H1 (cell line): ENCODE measurements at regions not wholly inside any gene's neighbourhood (a gene's known extent, or its start where the extent isn't known, plus 50 kb on each side); places are given as distances from the start of the nearest gene placed in this dataset.

Experiments
- CTCF ChIA-PET: fragments of 300-600 bp; sonication (Branson Sonifier 250); formaldehyde crosslinking; loops from one replicate; lab custom pipeline; 2021; ENCODE audit not compliant: partially characterized antibody; lab: Charles Lee
- POLR2A ChIA-PET: fragments of 300-600 bp; sonication (Branson Sonifier 250); formaldehyde crosslinking; loops from one replicate; lab custom pipeline; 2021; ENCODE audit warnings: inconsistent platforms; ENCODE audit not compliant: partially characterized antibody; lab: Charles Lee
- DNase-seq, 2 experiments: peaks; one replicate each; pipeline versions ENCODE4 v3.0.0 to v3.0.0-alpha.2; 2010 to 2022; ENCODE audit warnings: low spot score in 2 of 2, low read depth in 1 of 2, mixed read lengths in 1 of 2
- FAIRE-seq: peaks from 2 replicates; lab custom pipeline; 2011; peaks lifted over from hg19 to GRCh38; lab: Jason Lieb, UNC
- H2AFZ ChIP-seq: 2 replicates; pipeline ENCODE4 v1.8.1; 2012; ENCODE audit warnings: low read length, inconsistent platforms
- H2AK5ac ChIP-seq: 2 replicates; pipeline ENCODE4 v1.6.1; 2013; ENCODE audit warnings: low read depth, low read length
- H2BK120ac ChIP-seq: replicated peaks from 2 replicates; pipeline ENCODE3; 2013; ENCODE audit warnings: low read depth, low read length, inconsistent platforms
- H2BK12ac ChIP-seq: 2 replicates; pipeline ENCODE4 v1.6.1; 2013; ENCODE audit warnings: low read depth, low read length
- H2BK15ac ChIP-seq: 2 replicates; pipeline ENCODE4 v1.6.1; 2013; ENCODE audit warnings: low read length
- H2BK20ac ChIP-seq: 2 replicates; pipeline ENCODE4 v1.6.1; 2013; ENCODE audit warnings: low read length
- H2BK5ac ChIP-seq: 2 replicates; pipeline ENCODE4 v1.6.1; 2013; ENCODE audit warnings: low read depth, low read length
- H3K14ac ChIP-seq: 2 replicates; pipeline ENCODE4 v1.6.1; 2013; ENCODE audit warnings: inconsistent platforms; ENCODE audit not compliant: insufficient read length
- H3K18ac ChIP-seq: 2 replicates; pipeline ENCODE4 v1.6.1; 2013; ENCODE audit warnings: low read length; ENCODE audit errors: extremely low read depth
- H3K23ac ChIP-seq: 2 replicates; pipeline ENCODE4 v1.6.1; 2013; ENCODE audit warnings: inconsistent platforms; ENCODE audit not compliant: insufficient read length
- H3K23me2 ChIP-seq: 2 replicates; pipeline ENCODE4 v1.6.1; 2013; ENCODE audit warnings: low read depth, low read length
- H3K27ac ChIP-seq: 2 replicates; pipeline ENCODE4 v1.6.1; 2011; ENCODE audit warnings: low read depth, low read length, inconsistent platforms
- H3K27me3 ChIP-seq, 4 experiments: replicated peaks in 1 of 4; 1 replicate in 1 of 4; 2 replicates in 3 of 4; pipeline versions ENCODE4 v1.6.1 to v1.8.1; 2011 to 2013; ENCODE audit warnings: low read length in 3 of 4, mild to moderate bottlenecking in 3 of 4, inconsistent platforms in 2 of 4, mixed read lengths in 2 of 4, moderate library complexity in 1 of 4; ENCODE audit not compliant: control insufficient read depth in 3 of 4, insufficient read depth in 3 of 4; ENCODE audit errors: extremely low read depth in 1 of 4
- H3K36me3 ChIP-seq, 4 experiments: 2 replicates each; pipeline versions ENCODE4 v1.6.1 to v1.8.1; 2011 to 2013; ENCODE audit warnings: mild to moderate bottlenecking in 4 of 4, low read length in 3 of 4, moderate library complexity in 2 of 4, control low read depth in 1 of 4, inconsistent platforms in 1 of 4; ENCODE audit not compliant: insufficient read depth in 4 of 4, control insufficient read depth in 2 of 4
- H3K4ac ChIP-seq: replicated peaks from 2 replicates; pipeline ENCODE3; 2013; ENCODE audit warnings: low read length, low read depth, mixed read lengths, inconsistent platforms; ENCODE audit not compliant: insufficient read length
- H3K4me1 ChIP-seq, 4 experiments: replicated peaks in 1 of 4; 1 replicate in 1 of 4; 2 replicates in 3 of 4; pipeline versions ENCODE4 v1.6.1 to v1.8.1; 2011 to 2013; ENCODE audit warnings: low read length in 3 of 4, inconsistent platforms in 2 of 4, mixed read lengths in 1 of 4; ENCODE audit not compliant: insufficient read depth in 4 of 4, control insufficient read depth in 3 of 4
- H3K4me2 ChIP-seq, 2 experiments: 2 replicates each; pipeline versions ENCODE4 v1.6.1 to v1.8.1; 2011 to 2013; ENCODE audit warnings: low read depth in 2 of 2, low read length in 2 of 2, control low read depth in 1 of 2, inconsistent platforms in 1 of 2, mild to moderate bottlenecking in 1 of 2; ENCODE audit not compliant: insufficient read depth in 1 of 2
- H3K4me3 ChIP-seq, 4 experiments: fragments of 200-600, 300-600 bp in 1 of 4; sonication (generic), shearing (Covaris generic), sonication (Bioruptor Twin) in 1 of 4; 2 replicates each; pipeline versions ENCODE4 v1.5.1 to v1.8.1; 2011 to 2016; ENCODE audit warnings: low read length in 4 of 4, low read depth in 3 of 4, control low read depth in 2 of 4, inconsistent platforms in 2 of 4, mild to moderate bottlenecking in 2 of 4, mixed read lengths in 1 of 4, moderate library complexity in 1 of 4; ENCODE audit not compliant: insufficient read depth in 2 of 4; ENCODE audit errors: extremely low read depth in 1 of 4
- H3K56ac ChIP-seq: replicated peaks from 2 replicates; pipeline ENCODE3; 2013; ENCODE audit warnings: low read depth, mild to moderate bottlenecking, mixed read lengths, low read length, inconsistent platforms; ENCODE audit not compliant: insufficient read length
- H3K79me1 ChIP-seq: 2 replicates; pipeline ENCODE4 v1.6.1; 2013; ENCODE audit warnings: low read depth, low read length, control low read depth
- H3K79me2 ChIP-seq, 2 experiments: 2 replicates each; pipeline versions ENCODE4 v1.6.1 to v1.8.1; 2012 to 2013; ENCODE audit warnings: low read length in 2 of 2, mild to moderate bottlenecking in 2 of 2, inconsistent platforms in 1 of 2; ENCODE audit not compliant: insufficient read depth in 2 of 2, control insufficient read depth in 1 of 2
- H3K9ac ChIP-seq, 4 experiments: replicated peaks in 1 of 4; 1 replicate in 1 of 4; 2 replicates in 3 of 4; pipeline versions ENCODE4 v1.6.1 to v1.8.1; 2011 to 2013; ENCODE audit warnings: low read depth in 3 of 4, low read length in 3 of 4, control low read depth in 2 of 4, mild to moderate bottlenecking in 2 of 4, moderate library complexity in 2 of 4, inconsistent platforms in 1 of 4; ENCODE audit errors: extremely low read depth in 1 of 4
- H3K9me3 ChIP-seq, 2 experiments: 2 replicates each; pipeline versions ENCODE4 v1.6.1 to v1.8.1; 2012 to 2013; ENCODE audit warnings: mild to moderate bottlenecking in 2 of 2, moderate library complexity in 2 of 2, control low read depth in 1 of 2, inconsistent platforms in 1 of 2, low read depth in 1 of 2, low read length in 1 of 2, mixed read lengths in 1 of 2; ENCODE audit not compliant: insufficient read depth in 2 of 2
- H4K20me1 ChIP-seq, 2 experiments: replicated peaks in 1 of 2; 2 replicates each; pipeline versions ENCODE3 to v1.8.1; 2011 to 2013; ENCODE audit warnings: inconsistent platforms in 2 of 2, low read length in 2 of 2, mild to moderate bottlenecking in 1 of 2; ENCODE audit not compliant: insufficient read depth in 2 of 2, control insufficient read depth in 1 of 2
- H4K5ac ChIP-seq: 2 replicates; pipeline ENCODE4 v1.6.1; 2013; ENCODE audit warnings: low read length, low read depth, mixed read lengths, inconsistent platforms; ENCODE audit not compliant: insufficient read length
- H4K8ac ChIP-seq: 2 replicates; pipeline ENCODE4 v1.8.0; 2013; ENCODE audit warnings: mild to moderate bottlenecking, moderate library complexity, low read length, inconsistent platforms; ENCODE audit not compliant: insufficient read depth; ENCODE audit errors: extremely low read depth
- H4K91ac ChIP-seq: replicated peaks from 2 replicates; pipeline ENCODE3; 2013; ENCODE audit warnings: low read length, mixed read lengths, inconsistent platforms; ENCODE audit not compliant: insufficient read length
- CTBP2 ChIP-seq: IDR thresholded peaks from 2 replicates; pipeline ENCODE4 v1.7.0; 2011; ENCODE audit warnings: borderline replicate concordance, mild to moderate bottlenecking, moderate library complexity, mixed read lengths, low read length; ENCODE audit not compliant: insufficient read depth, insufficient read length
- CTCF ChIP-seq, 3 experiments: IDR thresholded peaks; 1 replicate in 2 of 3; 2 replicates in 1 of 3; pipeline versions ENCODE4 v1.5.1 to v1.6.1; 2011; ENCODE audit warnings: low read length in 3 of 3, mild to moderate bottlenecking in 3 of 3, inconsistent platforms in 2 of 3, low read depth in 1 of 3, moderate library complexity in 1 of 3; ENCODE audit not compliant: insufficient read depth in 1 of 3; ENCODE audit errors: control extremely low read depth in 1 of 3
- FOSL1 ChIP-seq: IDR thresholded peaks from 2 replicates; pipeline ENCODE4 v1.6.1; 2011; ENCODE audit warnings: mild to moderate bottlenecking, low read depth, low read length, moderate library complexity; ENCODE audit not compliant: insufficient read depth
- JUND ChIP-seq: IDR thresholded peaks from 2 replicates; pipeline ENCODE4 v1.6.1; 2011; ENCODE audit warnings: mild to moderate bottlenecking, improper control_type of control experiment, low read length
- NRF1 ChIP-seq: IDR thresholded peaks from 2 replicates; pipeline ENCODE4 v1.6.1; 2011; ENCODE audit warnings: mild to moderate bottlenecking, low read depth, low read length, improper control_type of control experiment
- RNF2 ChIP-seq: fragments of 200-900, 300-1000 bp; sonication (generic); IDR thresholded peaks from 2 replicates; pipeline ENCODE4 v1.7.1; 2016; ENCODE audit warnings: borderline replicate concordance, low read depth, mild to moderate bottlenecking, antibody characterized with exemption, low read length; ENCODE audit not compliant: poor library complexity, severe bottlenecking; ENCODE audit errors: missing control alignments
- SIX5 ChIP-seq: IDR thresholded peaks from 2 replicates; pipeline ENCODE4 v1.6.1; 2011; ENCODE audit warnings: mild to moderate bottlenecking, low read depth, low read length
- WGBS, 2 experiments: shearing (Covaris generic) in 1 of 2; methylation state at CpG; one replicate each; pipeline versions ENCODE4 v1.1.6 to v1.1.7; 2013 to 2015; ENCODE audit warnings: low lambda C conversion rate in 2 of 2, mixed read lengths in 2 of 2, inconsistent platforms in 1 of 2, low coverage in 1 of 2, missing lambda C conversion rate in 1 of 2; ENCODE audit not compliant: insufficient replicate concordance in 2 of 2, insufficient coverage in 1 of 2, insufficient read length in 1 of 2; ENCODE audit errors: extremely low coverage in 1 of 2, missing lambda C conversion rate in 1 of 2; 5-methylcytosine and 5-hydroxymethylcytosine counted together

GRCh38 chr18:22345718-22346117 lies 72.0 kb downstream of the CTAGE1 start:
- no peaks in the 10 kb centered on the region for H3K9me3 ChIP-seq
- H3K4me2 ChIP-seq: no peak overlapping the region
- no peak overlapping the region for H3K9ac ChIP-seq
- CTCF ChIA-PET: interaction anchor here (0.9 kb wide), 1 partner anchor 217 kb away, joined by 3 read pairs; no protein-coding TSS in a partner anchor
- no peak overlapping the region for H2BK15ac ChIP-seq
- 88% methylated on average over 2 of the region's 2 CpGs; no CpG with 5 or more reads in 1 of the 2 experiments for WGBS, 2 experiments
- no peak overlapping the region for H4K5ac ChIP-seq
- H3K23ac ChIP-seq: no peak overlapping the region
- H3K18ac ChIP-seq: no peak overlapping the region
- no peaks in the 10 kb centered on the region for H3K79me1 ChIP-seq
- no peak overlapping the region for H4K8ac ChIP-seq
- H3K23me2 ChIP-seq: peaks cover 11% of the 10 kb centered on the region
- POLR2A ChIA-PET: no interaction called here
- no peaks in the 10 kb centered on the region for H3K36me3 ChIP-seq
- H4K91ac ChIP-seq: no peak overlapping the region
- no peak overlapping the region for H2BK5ac ChIP-seq
- FAIRE-seq (no peak), DNase-seq (no peak)
- peaks cover 3 to 7% of the 10 kb centered on the region in 2 experiments for H4K20me1 ChIP-seq
- H2AFZ ChIP-seq: no peak overlapping the region
- no peak overlapping the region for H2BK20ac ChIP-seq
- H3K4me3 ChIP-seq: no peak overlapping the region
- no peak overlapping the region for H3K56ac ChIP-seq
- no peak overlapping the region for H2BK12ac ChIP-seq
- peaks cover 19 to 55% (median 50%) of the 10 kb centered on the region in 4 experiments for H3K27me3 ChIP-seq
- H3K79me2 ChIP-seq: no peaks in the 10 kb centered on the region
- H3K14ac ChIP-seq: no peak overlapping the region
- no peak overlapping the region for H2AK5ac ChIP-seq
- peaks cover 0 to 23% (median 5%) of the 10 kb centered on the region in 4 experiments; a peak in 4 of 7 replicates for H3K4me1 ChIP-seq
- TF ChIP-seq NRF1: no peak
- TF ChIP-seq CTCF (IDR thresholded peaks at IDR 0.05; ENCODE audit: control extremely low read depth in 1 of 3, insufficient read depth in 1 of 3, low read depth in 1 of 3, low read length in 3 of 3): no peak
- no peak for TF ChIP-seq SIX5
- TF ChIP-seq RNF2: no peak
- no peak for TF ChIP-seq FOSL1
- TF ChIP-seq CTBP2: no peak
- TF ChIP-seq JUND: no peak
- H3K4ac ChIP-seq: no peak overlapping the region
- no peak overlapping the region for H2BK120ac ChIP-seq
- no peak overlapping the region for H3K27ac ChIP-seq
